ENCODE measurements at regions not wholly inside any gene's neighbourhood (a gene's known extent, or its start where the extent isn't known, plus 50 kb on each side); places are given as distances from the start of the nearest gene placed in this dataset.

- TF ChIP-seq CTCF (IDR thresholded peaks at IDR 0.05) (peak; percentile 35), ZFX (IDR thresholded peaks at IDR 0.05; ENCODE audit: borderline replicate concordance) (no peak)
Measured at GRCh38 chr5:164958688-164959087, 1453.3 kb downstream of the MAT2B start.

GRCh38 chr5:164959761-164960160, 1454.3 kb downstream of the MAT2B start:
- H3K27ac ChIP-seq, result peak overlapping the region; percentile 44; the same call in 1 of the 2 replicates
- TF ChIP-seq CTCF (IDR thresholded peaks at IDR 0.05) (no peak), ZFX (IDR thresholded peaks at IDR 0.05; ENCODE audit: borderline replicate concordance) (no peak)

More at GRCh38 chr5:164958688-164959087, 1453.3 kb downstream of the MAT2B start:
- no peak overlapping the region for H3K27ac ChIP-seq

GRCh38 chr5:164962329-164962961, 1457.0 kb downstream of the MAT2B start:
- peak overlapping the region; percentile 44; the same call in 1 of the 2 replicates for H3K27ac ChIP-seq
- no peak for TF ChIP-seq CTCF (IDR thresholded peaks at IDR 0.05)
- no peak for TF ChIP-seq ZFX (IDR thresholded peaks at IDR 0.05; ENCODE audit: borderline replicate concordance)

- H3K27ac ChIP-seq, result no peak overlapping the region
- TF ChIP-seq CTCF (IDR thresholded peaks at IDR 0.05), result no peak
- no peak for TF ChIP-seq ZFX (IDR thresholded peaks at IDR 0.05; ENCODE audit: borderline replicate concordance)
Measured at GRCh38 chr5:164966611-164967010, 1461.2 kb downstream of the MAT2B start.

GRCh38 chr5:164967354-164967753, 1461.9 kb downstream of the MAT2B start:
- no peak overlapping the region for H3K27ac ChIP-seq
- TF ChIP-seq ZFX (IDR thresholded peaks at IDR 0.05; ENCODE audit: borderline replicate concordance) (no peak), CTCF (IDR thresholded peaks at IDR 0.05) (no peak)

- TF ChIP-seq ZFX (IDR thresholded peaks at IDR 0.05; ENCODE audit: borderline replicate concordance) (no peak), CTCF (IDR thresholded peaks at IDR 0.05) (no peak)
- peak overlapping the region; percentile 76 for H3K27ac ChIP-seq
Measured at GRCh38 chr5:164972973-164973372, 1467.6 kb downstream of the MAT2B start.

GRCh38 chr5:164975986-164976385, 1470.6 kb downstream of the MAT2B start:
- TF ChIP-seq ZFX (IDR thresholded peaks at IDR 0.05; ENCODE audit: borderline replicate concordance) (no peak), CTCF (IDR thresholded peaks at IDR 0.05) (no peak)
- H3K27ac ChIP-seq, result no peak overlapping the region
